Neural cell (in vitro differentiated cells): ENCODE measurements at regions not wholly inside any gene's neighbourhood (a gene's known extent, or its start where the extent isn't known, plus 50 kb on each side); places are given as distances from the start of the nearest gene placed in this dataset.

Experiments
- H2AFZ ChIP-seq: fragments of 200-600, 300-800 bp; sonication (generic), shearing (Covaris generic); 2 replicates; pipeline ENCODE4 v1.6.0; 2014; ENCODE audit warnings: low read depth, mild to moderate bottlenecking, antibody characterized with exemption, low read length, moderate library complexity
- H3F3A ChIP-seq: fragments of 200-600 bp; shearing (Covaris generic); 2 replicates; pipeline ENCODE4 v1.6.1; 2016; ENCODE audit warnings: mild to moderate bottlenecking, moderate library complexity, mixed read lengths, antibody characterized with exemption, low read length; ENCODE audit not compliant: insufficient read depth, poor library complexity, severe bottlenecking
- H3K27ac ChIP-seq: fragments of 200-600, 300-800 bp; sonication (generic), shearing (Covaris generic); 2 replicates; pipeline ENCODE4 v1.5.1; 2014; ENCODE audit warnings: mild to moderate bottlenecking, low read length, moderate library complexity
- H3K27me3 ChIP-seq: fragments of 300-800, 200-600 bp; sonication (generic), shearing (Covaris generic); 2 replicates; pipeline ENCODE4 v1.6.0; 2014; ENCODE audit warnings: mild to moderate bottlenecking, low read depth, low read length, moderate library complexity; ENCODE audit not compliant: insufficient read depth
- H3K36me3 ChIP-seq: fragments of 300-800, 200-600 bp; sonication (generic), shearing (Covaris generic); 2 replicates; pipeline ENCODE4 v1.5.1; 2014; ENCODE audit warnings: mild to moderate bottlenecking, antibody characterized with exemption, low read length, moderate library complexity; ENCODE audit not compliant: insufficient read depth
- H3K4me2 ChIP-seq: fragments of 300-800, 200-600 bp; sonication (generic), shearing (Covaris generic); 2 replicates; pipeline ENCODE4 v1.6.0; 2014; ENCODE audit warnings: mild to moderate bottlenecking, low read length
- H3K4me3 ChIP-seq: fragments of 300-800, 200-600 bp; sonication (generic), shearing (Covaris generic); 2 replicates; pipeline ENCODE4 v1.5.1; 2014; ENCODE audit warnings: mild to moderate bottlenecking, low read length, moderate library complexity
- H3K79me2 ChIP-seq: fragments of 200-600 bp; shearing (Covaris generic); replicated peaks from 2 replicates; pipeline ENCODE4 v1.6.0; 2014; ENCODE audit warnings: mild to moderate bottlenecking, low read length, moderate library complexity; ENCODE audit not compliant: insufficient read depth
- H3K9ac ChIP-seq: fragments of 300-800, 200-600 bp; sonication (generic), shearing (Covaris generic); 2 replicates; pipeline ENCODE4 v1.6.1; 2016; ENCODE audit warnings: mild to moderate bottlenecking, low read length, mixed read lengths
- H3K9me2 ChIP-seq: fragments of 200-600 bp; shearing (Covaris generic); 2 replicates; pipeline ENCODE4 v1.6.1; 2016; ENCODE audit warnings: mild to moderate bottlenecking, low read length, mixed read lengths; ENCODE audit not compliant: insufficient read depth
- H3K9me3 ChIP-seq: fragments of 200-600, 300-800 bp; sonication (generic), shearing (Covaris generic); 2 replicates; pipeline ENCODE4 v1.6.1; 2016; ENCODE audit warnings: mild to moderate bottlenecking, mixed run types, low read length, moderate library complexity, mixed read lengths
- H4K20me1 ChIP-seq: fragments of 200-600 bp; shearing (Covaris generic); 2 replicates; pipeline ENCODE4 v1.6.1; 2016; ENCODE audit warnings: mild to moderate bottlenecking, mixed run types; ENCODE audit not compliant: insufficient read depth
- EP300 ChIP-seq: fragments of 450-650 bp; conservative IDR thresholded peaks from 2 replicates; pipeline ENCODE4 v1.6.1; 2014; ENCODE audit warnings: antibody characterized with exemption, mild to moderate bottlenecking, moderate library complexity; ENCODE audit not compliant: poor library complexity, severe bottlenecking
- EZH2 ChIP-seq: fragments of 200-600, 300-800 bp; shearing (Covaris generic), sonication (generic); IDR thresholded peaks from 2 replicates; pipeline ENCODE4 v1.6.1; 2014; ENCODE audit warnings: antibody characterized with exemption, low read length, borderline replicate concordance, mild to moderate bottlenecking; ENCODE audit not compliant: insufficient read depth, poor library complexity, severe bottlenecking
- MXI1 ChIP-seq: fragments of 450-650 bp; conservative IDR thresholded peaks from 2 replicates; pipeline ENCODE4 v1.6.1; 2014; ENCODE audit warnings: antibody characterized with exemption, mild to moderate bottlenecking; ENCODE audit not compliant: poor library complexity, severe bottlenecking
- POLR2AphosphoS5 ChIP-seq: IDR thresholded peaks from 2 replicates; pipeline ENCODE4 v1.6.1; 2012
- RAD21 ChIP-seq: fragments of 450-650 bp; conservative IDR thresholded peaks from 2 replicates; pipeline ENCODE4 v1.6.1; 2014; ENCODE audit warnings: antibody characterized with exemption, mild to moderate bottlenecking, moderate library complexity
- REST ChIP-seq: IDR thresholded peaks from 2 replicates; pipeline ENCODE4 v1.6.1; 2012; ENCODE audit warnings: borderline replicate concordance
- SMC3 ChIP-seq: fragments of 450-650 bp; conservative IDR thresholded peaks from 2 replicates; pipeline ENCODE4 v1.6.1; 2014; ENCODE audit warnings: antibody characterized with exemption, mild to moderate bottlenecking, moderate library complexity; ENCODE audit not compliant: poor library complexity
- TAF1 ChIP-seq: IDR thresholded peaks from 2 replicates; pipeline ENCODE4 v1.6.1; 2012; ENCODE audit warnings: low read depth
- TF ChIP-seq, protein P1 (sequence below): fragments of 450-650 bp; IDR thresholded peaks from 2 replicates; pipeline ENCODE4 v1.5.1; 2014; ENCODE audit warnings: antibody characterized with exemption, mild to moderate bottlenecking, moderate library complexity; ENCODE audit not compliant: poor library complexity, severe bottlenecking

GRCh38 chr2:217573571-217573970 is 429.2 kb downstream of the TNS1 start:
- H3K4me2 ChIP-seq = no peak overlapping the region
- H3K36me3 ChIP-seq = no peaks in the 10 kb centered on the region
- no peaks in the 10 kb centered on the region for H3K9me3 ChIP-seq
- H3K79me2 ChIP-seq = no peaks in the 10 kb centered on the region
- no peaks in the 10 kb centered on the region for H3K27me3 ChIP-seq
- no peak overlapping the region for H3K27ac ChIP-seq
- no peak overlapping the region for H3K9ac ChIP-seq
- no peaks in the 10 kb centered on the region for H4K20me1 ChIP-seq
- H3K4me3 ChIP-seq = no peak overlapping the region
- TF ChIP-seq TAF1 (no peak), EP300 (no peak), RAD21 (no peak), SMC3 (no peak), MXI1 (no peak), POLR2AphosphoS5 (no peak), EZH2 (no peak)
- H2AFZ ChIP-seq = no peak overlapping the region
- H3F3A ChIP-seq = no peaks in the 10 kb centered on the region
- H3K9me2 ChIP-seq = no peaks in the 10 kb centered on the region

GRCh38 chr2:217570394-217570793 is 432.4 kb downstream of the TNS1 start:
- Histone ChIP-seq H3K79me2 (no peaks in the 10 kb centered on the region), H3K36me3 (no peaks in the 10 kb centered on the region), H3K4me2 (no peak overlapping the region), H3K9ac (no peak overlapping the region), H3K27ac (no peak overlapping the region), H3K9me2 (no peaks in the 10 kb centered on the region), H2AFZ (no peak overlapping the region), H3K9me3 (no peaks in the 10 kb centered on the region), H4K20me1 (no peaks in the 10 kb centered on the region), H3K4me3 (no peak overlapping the region), H3K27me3 (no peaks in the 10 kb centered on the region), H3F3A (no peaks in the 10 kb centered on the region)
- no peak for TF ChIP-seq EZH2

- Histone ChIP-seq H3K79me2 (no peaks in the 10 kb centered on the region), H3K9me2 (no peaks in the 10 kb centered on the region), H4K20me1 (no peaks in the 10 kb centered on the region), H3K36me3 (no peaks in the 10 kb centered on the region), H3K9me3 (no peaks in the 10 kb centered on the region), H3K4me3 (no peak overlapping the region), H3K27ac (no peak overlapping the region), H3K9ac (no peak overlapping the region), H2AFZ (no peak overlapping the region), H3K27me3 (no peaks in the 10 kb centered on the region), H3K4me2 (no peak overlapping the region), H3F3A (no peaks in the 10 kb centered on the region)
- TF ChIP-seq, protein P1, sequence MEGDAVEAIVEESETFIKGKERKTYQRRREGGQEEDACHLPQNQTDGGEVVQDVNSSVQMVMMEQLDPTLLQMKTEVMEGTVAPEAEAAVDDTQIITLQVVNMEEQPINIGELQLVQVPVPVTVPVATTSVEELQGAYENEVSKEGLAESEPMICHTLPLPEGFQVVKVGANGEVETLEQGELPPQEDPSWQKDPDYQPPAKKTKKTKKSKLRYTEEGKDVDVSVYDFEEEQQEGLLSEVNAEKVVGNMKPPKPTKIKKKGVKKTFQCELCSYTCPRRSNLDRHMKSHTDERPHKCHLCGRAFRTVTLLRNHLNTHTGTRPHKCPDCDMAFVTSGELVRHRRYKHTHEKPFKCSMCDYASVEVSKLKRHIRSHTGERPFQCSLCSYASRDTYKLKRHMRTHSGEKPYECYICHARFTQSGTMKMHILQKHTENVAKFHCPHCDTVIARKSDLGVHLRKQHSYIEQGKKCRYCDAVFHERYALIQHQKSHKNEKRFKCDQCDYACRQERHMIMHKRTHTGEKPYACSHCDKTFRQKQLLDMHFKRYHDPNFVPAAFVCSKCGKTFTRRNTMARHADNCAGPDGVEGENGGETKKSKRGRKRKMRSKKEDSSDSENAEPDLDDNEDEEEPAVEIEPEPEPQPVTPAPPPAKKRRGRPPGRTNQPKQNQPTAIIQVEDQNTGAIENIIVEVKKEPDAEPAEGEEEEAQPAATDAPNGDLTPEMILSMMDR = no peak
- TF ChIP-seq SMC3 (no peak), POLR2AphosphoS5 (no peak), MXI1 (no peak), EZH2 (no peak), RAD21 (no peak), EP300 (no peak), TAF1 (no peak), REST (no peak)
Measured at GRCh38 chr2:217568289-217568971, 434.4 kb downstream of the TNS1 start.
